NCI-H2171 treated with DMSO at 0.1 percent for 48 hours (cell line): ENCODE measurements at regions not wholly inside any gene's neighbourhood (a gene's known extent, or its start where the extent isn't known, plus 50 kb on each side); places are given as distances from the start of the nearest gene placed in this dataset.

Experiments
- DNase-seq: peaks from one replicate; lab custom pipeline; 2025; lab: John Stamatoyannopoulos, UW

GRCh38 chr2:11044201-11044600, 111.1 kb upstream of the SLC66A3 start:
- no peak for DNase-seq

DNA sequence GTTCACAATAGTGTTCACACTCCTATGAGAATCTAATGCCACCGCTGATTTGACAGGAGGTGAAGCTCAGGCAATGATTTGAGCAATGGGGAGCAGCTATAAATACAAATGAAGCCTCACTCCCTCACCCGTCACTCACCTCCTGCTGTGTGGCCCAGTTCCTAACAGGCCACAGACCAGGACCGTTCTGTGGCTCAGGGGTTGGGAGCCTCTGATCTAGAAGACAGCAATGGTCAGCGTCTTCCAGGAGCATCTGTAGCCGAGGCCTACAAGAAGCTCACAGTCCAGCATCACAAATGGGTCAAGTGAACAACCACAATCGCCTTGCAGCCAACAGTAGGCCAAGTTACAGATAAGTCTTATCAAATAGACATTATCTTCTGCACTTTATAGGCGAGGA, 110.0 kb upstream of the SLC66A3 start:
- no peak for DNase-seq

GRCh38 chr2:11048335-11049008, 106.8 kb upstream of the SLC66A3 start:
- DNase-seq, result no peak

DNA sequence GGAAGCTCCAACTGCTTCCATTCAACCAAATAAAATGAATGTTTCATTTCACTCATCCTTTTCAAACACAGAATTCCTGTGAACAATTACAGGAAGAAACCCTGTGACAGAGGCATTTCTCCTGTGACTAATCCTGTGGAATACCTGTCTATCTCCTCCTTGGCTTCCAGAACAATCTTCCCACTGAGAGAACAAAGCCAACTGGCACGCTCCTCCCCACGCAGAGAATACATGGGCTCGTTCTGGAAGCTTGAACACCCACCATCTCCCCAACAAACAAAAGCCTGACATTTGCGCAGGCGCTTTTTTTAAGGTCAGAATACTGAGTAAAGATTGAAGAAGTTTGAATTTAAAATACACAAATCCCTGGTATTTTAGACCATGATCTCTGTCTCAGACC, 104.7 kb upstream of the SLC66A3 start:
- no peak for DNase-seq

DNA sequence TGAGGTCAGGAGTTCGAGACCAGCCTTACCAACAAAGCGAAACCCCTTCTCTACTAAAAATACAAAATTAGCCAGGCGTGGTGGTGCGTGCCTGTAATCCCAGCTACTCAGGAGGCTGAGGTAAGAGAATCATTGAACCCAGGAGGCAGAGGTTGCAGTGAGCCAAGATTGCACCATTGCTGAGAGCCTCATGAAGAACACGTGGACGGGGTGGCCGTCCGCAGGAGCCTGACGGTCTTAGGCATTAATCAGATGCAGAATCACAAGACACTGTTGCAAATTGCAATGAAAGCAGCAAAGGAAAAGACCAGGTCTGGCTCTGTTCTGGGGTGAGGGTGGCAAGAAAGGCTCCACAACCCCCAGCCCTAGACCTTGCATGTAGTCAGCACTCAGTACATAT, 104.0 kb upstream of the SLC66A3 start:
- DNase-seq, result no peak

GRCh38 chr2:11053546-11053945, 101.7 kb upstream of the SLC66A3 start:
- no peak for DNase-seq

GRCh38 chr2:11054783-11055678, 100.2 kb upstream of the SLC66A3 start:
- DNase-seq, result no peak

GRCh38 chr2:11055679-11056215, 99.5 kb upstream of the SLC66A3 start:
- no peak for DNase-seq

- peak; percentile 48 for DNase-seq
Observed at GRCh38 chr2:11056614-11057013, 98.7 kb upstream of the SLC66A3 start.

GRCh38 chr2:11057031-11057430, 98.2 kb upstream of the SLC66A3 start:
- DNase-seq, result no peak

- DNase-seq, result no peak
Observed at GRCh38 chr2:11058129-11058528, 97.1 kb upstream of the SLC66A3 start.

DNA sequence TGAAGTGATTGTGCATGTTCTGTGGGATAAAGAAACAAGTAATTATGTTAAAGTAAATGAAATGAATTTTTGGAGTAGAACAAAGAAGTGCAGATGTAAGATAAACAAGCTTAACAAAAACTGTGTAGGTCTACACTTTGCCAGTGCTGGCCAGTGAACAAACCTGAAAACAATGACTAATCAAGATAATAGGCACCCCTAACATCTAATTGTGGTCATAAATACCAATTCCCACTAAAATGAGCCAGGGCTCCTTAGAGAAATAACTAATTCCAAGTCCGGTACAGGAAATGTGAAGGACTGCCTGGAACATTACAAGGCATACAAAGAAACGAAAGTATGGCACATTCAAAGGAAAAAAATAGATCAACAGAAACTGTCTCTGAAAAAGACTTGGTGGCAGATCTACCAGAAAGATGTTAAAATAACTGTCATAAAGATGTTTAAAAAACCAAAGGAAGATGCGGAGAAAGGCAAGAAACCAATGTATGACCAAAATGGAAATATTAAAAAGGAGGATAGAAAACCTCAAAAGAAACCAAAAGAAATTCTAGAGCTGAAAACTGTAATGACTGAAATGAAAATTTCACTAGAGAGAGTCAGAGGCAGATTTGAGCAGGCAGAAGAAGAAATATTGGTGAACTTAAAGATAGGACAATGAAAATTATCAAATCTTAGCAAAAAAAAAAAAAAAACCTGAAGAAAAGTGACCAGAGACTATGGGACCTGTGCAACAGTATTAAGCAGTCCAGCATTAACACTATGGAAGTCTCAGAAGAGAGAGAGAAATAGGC, 94.7 kb upstream of the SLC66A3 start:
- no peak for DNase-seq

- no peak for DNase-seq
Observed at GRCh38 chr2:11065833-11066485, 89.3 kb upstream of the SLC66A3 start.

DNA sequence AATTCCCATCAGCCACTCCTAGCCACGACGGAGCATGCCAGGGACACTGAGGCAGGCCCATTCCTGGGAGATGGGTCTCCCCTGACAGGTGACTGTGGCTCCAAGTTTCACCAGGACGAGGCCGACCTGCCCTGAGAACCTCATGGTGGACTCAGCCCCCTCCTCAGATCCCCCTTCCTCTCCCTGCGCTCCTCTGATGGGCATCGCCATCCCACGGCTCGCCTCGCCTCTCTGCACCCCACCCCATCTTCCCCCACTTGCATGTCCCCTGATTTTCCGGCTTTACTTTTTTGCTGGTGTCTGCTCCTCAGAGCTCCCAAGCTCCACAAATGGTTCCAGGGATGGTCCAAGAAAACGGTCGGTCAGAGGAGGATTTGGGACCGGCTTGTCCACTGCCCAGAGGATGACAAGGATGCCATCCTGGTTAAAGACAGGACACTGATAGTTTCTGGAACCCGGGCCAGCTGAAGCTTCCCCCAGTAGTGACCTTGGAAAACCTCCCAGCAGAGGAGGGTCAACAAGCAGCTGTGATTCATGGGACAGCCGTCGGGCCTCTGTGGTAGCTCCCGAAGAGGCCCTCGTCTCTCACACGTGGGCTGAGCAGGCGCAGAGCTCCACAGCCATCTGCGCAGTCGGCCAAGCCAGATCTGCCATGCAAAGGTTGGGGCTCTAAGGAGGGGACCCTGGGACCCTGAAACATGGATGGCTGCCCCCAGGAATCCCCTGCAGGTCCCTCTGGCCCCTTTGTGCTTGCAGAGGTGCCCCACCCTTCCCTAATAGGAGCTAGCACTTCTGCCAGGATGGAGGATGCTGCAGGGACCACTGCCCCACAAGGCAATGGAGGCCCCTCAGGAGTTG, 87.8 kb upstream of the SLC66A3 start:
- DNase-seq, result no peak

DNA sequence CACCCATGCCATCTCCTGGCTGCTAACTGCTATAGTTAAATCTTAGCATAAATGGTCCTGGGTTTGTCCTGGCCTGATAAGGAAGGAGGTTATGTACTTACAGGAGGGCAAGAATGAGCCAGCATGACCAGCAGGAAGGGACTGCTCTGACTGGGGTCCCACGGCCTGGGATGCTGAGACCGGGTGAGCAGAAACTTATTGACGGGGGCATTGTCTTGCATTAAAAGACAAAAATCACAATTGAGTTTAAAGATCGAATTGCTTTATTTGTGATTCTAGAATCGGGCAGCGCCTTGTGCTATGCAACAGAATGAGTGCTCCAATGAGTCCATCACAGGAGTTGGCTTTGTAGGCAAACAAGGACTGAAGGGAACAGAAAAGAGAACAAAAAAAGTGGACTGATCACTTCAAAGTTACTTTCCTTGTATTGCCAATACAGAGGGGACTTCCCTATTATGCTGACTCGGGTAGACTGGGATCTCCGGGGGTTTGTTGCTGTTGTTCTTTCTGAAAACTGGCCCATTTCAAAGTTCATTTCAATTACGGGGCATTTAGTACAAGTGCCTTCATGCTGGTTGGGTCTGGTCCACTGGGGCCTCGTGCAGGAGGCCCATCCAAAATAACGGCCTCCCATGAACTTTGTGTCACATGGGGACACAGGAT, 87.1 kb upstream of the SLC66A3 start:
- DNase-seq, result no peak

DNA sequence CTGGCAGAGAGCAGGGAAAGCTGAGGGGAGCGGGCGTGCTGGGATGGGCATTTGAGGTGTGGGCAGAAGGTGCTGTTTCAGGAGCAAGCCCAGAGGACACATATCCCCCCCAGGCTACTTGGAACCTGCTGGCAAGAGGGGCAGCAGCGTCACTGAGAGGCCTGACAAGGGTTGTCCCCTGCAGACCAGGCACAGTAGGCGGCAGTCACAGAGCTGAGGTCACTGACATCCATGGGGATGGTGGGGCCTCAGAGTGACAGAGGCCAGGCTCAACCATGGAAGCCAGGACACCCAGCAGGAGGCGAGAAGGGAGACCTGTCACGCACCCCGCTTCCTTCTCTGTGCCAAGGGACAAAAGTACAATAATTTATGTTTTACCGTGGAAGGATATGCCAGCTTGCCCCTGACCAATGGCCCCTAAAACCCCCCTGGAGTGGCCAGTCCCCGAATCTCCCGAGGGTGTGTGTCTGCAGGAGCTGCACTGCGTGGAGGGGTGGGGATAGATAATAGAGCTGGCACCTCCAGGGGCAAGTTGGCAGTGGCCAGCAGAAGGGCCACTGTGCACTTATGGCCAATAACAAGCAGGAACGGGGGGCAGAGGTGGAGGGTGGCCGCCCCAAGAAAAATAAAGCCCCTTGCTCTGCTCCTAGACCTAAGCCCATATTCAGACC, 86.3 kb upstream of the SLC66A3 start:
- DNase-seq, result no peak

GRCh38 chr2:11069566-11070185, 85.6 kb upstream of the SLC66A3 start:
- no peak for DNase-seq

- no peak for DNase-seq
Observed at GRCh38 chr2:11071211-11071610, 84.1 kb upstream of the SLC66A3 start.

DNA sequence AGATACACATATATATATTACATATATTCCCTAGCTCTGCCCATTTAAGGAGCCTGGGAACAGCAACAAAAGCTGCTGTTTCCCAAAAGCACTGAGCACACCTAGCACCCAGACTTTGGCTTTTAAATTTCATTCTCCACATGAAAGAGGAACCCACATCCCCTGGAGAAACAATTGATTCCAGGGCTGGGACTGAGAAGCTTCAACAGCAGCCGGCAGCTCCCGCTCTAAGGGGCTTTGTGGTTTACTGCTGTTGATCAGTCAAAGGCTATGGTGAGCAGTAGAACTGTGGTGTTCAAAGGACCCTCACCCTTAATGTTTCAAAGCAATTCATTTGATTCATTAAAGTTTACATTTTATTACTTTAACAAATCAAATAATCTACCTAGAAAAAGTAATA, 83.3 kb upstream of the SLC66A3 start:
- DNase-seq, result no peak
